ENCODE measurements at regions not wholly inside any gene's neighbourhood (a gene's known extent, or its start where the extent isn't known, plus 50 kb on each side); places are given as distances from the start of the nearest gene placed in this dataset.

DNA sequence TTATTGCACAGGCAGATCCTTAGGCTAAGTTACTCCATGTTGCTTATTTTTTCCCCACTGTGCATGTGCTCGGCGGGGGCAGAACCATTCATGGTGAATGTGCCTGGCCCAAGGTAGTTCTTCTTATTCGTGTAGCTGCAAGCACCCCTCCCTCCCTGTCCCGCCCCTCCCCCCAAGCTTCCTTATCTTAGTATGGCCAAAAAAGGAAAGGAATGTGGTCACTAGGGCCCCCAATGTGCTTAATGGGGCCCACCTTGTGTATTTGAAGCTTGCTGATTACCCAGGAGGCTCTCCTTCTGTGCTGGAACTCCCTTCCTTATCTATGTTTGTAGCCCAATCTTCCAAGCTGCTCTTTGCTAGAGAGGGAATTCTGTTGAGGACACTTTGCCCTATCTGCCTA lies 1259.7 kb upstream of the RAG2 start:
- Histone ChIP-seq H3K36me3 (ENCODE audit: control insufficient read depth in 2 of 2, insufficient read depth in 2 of 2, low read length in 1 of 2) (no peaks in the 10 kb centered on the region), H3K9me3 (replicated peaks; ENCODE audit: control insufficient read depth, insufficient read depth, low read length) (no peaks in the 10 kb centered on the region), H3K4me3 (no peak overlapping the region), H4K20me1 (ENCODE audit: control insufficient read depth, insufficient read depth) (no peaks in the 10 kb centered on the region), H3K4me2 (ENCODE audit: control insufficient read depth, insufficient read depth) (no peak overlapping the region), H3K79me2 (ENCODE audit: control insufficient read depth, insufficient read depth, low read length) (no peaks in the 10 kb centered on the region), H3K27me3 (replicated peaks in 1 of 2; ENCODE audit: control insufficient read depth in 2 of 2, insufficient read depth in 2 of 2, low read length in 1 of 2) (no peaks in the 10 kb centered on the region), H3K9ac (ENCODE audit: control insufficient read depth, insufficient read depth, low read length) (no peak overlapping the region), H2AFZ (ENCODE audit: control insufficient read depth, low read depth, low read length) (no peak overlapping the region), H3K4me1 (ENCODE audit: control insufficient read depth, insufficient read depth, low read length) (no peaks in the 10 kb centered on the region), H3K27ac (ENCODE audit: control insufficient read depth, insufficient read depth) (no peak overlapping the region)
- intact Hi-C loops (cut with micrococcal nuclease; ENCODE audit: unreplicated experiment), result no loop called here
- in situ Hi-C loops (cut with MboI), result no loop called here
- no TSS peak for BruUV-seq (replicated peaks)
- SMC1A ChIA-PET (ENCODE audit: uncharacterized antibody, unreplicated experiment), result no interaction called here
- CTCF ChIA-PET, result no interaction called here
- no peak for FAIRE-seq
- RAD21 ChIA-PET (ENCODE audit: unreplicated experiment), result no interaction called here
- TF ChIP-seq, protein P1, sequence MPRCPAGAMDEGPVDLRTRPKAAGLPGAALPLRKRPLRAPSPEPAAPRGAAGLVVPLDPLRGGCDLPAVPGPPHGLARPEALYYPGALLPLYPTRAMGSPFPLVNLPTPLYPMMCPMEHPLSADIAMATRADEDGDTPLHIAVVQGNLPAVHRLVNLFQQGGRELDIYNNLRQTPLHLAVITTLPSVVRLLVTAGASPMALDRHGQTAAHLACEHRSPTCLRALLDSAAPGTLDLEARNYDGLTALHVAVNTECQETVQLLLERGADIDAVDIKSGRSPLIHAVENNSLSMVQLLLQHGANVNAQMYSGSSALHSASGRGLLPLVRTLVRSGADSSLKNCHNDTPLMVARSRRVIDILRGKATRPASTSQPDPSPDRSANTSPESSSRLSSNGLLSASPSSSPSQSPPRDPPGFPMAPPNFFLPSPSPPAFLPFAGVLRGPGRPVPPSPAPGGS (IDR thresholded peaks at IDR 0.05; ENCODE audit: borderline replicate concordance, insufficient read depth, low read depth, low read length, poor library complexity, severe bottlenecking), result no peak
- TF ChIP-seq FOS (IDR thresholded peaks at IDR 0.05; ENCODE audit: borderline replicate concordance, extremely low read depth, insufficient read length) (no peak), RFX5 (IDR thresholded peaks at IDR 0.05; ENCODE audit: low read depth, low read length) (no peak), POLR2AphosphoS5 (IDR thresholded peaks at IDR 0.05; ENCODE audit: low read length) (no peak), IKZF1 (conservative IDR thresholded peaks at IDR 0.05) (no peak), SPI1 (IDR thresholded peaks at IDR 0.05; ENCODE audit: borderline replicate concordance, insufficient read depth, low read depth, low read length) (no peak), ZNF622 (IDR thresholded peaks at IDR 0.05) (no peak), CREM (IDR thresholded peaks at IDR 0.05; ENCODE audit: low read depth) (no peak), EED (IDR thresholded peaks at IDR 0.05; ENCODE audit: low read depth) (no peak), NRF1 (conservative IDR thresholded peaks at IDR 0.05; ENCODE audit: low read depth, low read length) (no peak), IKZF2 (IDR thresholded peaks at IDR 0.05) (no peak), IRF3 (IDR thresholded peaks at IDR 0.05) (no peak)
- TF ChIP-seq, protein P2, sequence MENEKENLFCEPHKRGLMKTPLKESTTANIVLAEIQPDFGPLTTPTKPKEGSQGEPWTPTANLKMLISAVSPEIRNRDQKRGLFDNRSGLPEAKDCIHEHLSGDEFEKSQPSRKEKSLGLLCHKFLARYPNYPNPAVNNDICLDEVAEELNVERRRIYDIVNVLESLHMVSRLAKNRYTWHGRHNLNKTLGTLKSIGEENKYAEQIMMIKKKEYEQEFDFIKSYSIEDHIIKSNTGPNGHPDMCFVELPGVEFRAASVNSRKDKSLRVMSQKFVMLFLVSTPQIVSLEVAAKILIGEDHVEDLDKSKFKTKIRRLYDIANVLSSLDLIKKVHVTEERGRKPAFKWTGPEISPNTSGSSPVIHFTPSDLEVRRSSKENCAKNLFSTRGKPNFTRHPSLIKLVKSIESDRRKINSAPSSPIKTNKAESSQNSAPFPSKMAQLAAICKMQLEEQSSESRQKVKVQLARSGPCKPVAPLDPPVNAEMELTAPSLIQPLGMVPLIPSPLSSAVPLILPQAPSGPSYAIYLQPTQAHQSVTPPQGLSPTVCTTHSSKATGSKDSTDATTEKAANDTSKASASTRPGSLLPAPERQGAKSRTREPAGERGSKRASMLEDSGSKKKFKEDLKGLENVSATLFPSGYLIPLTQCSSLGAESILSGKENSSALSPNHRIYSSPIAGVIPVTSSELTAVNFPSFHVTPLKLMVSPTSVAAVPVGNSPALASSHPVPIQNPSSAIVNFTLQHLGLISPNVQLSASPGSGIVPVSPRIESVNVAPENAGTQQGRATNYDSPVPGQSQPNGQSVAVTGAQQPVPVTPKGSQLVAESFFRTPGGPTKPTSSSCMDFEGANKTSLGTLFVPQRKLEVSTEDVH (IDR thresholded peaks at IDR 0.05; ENCODE audit: low read depth, partially characterized antibody), result no peak
- DNase-seq (ENCODE audit: low read depth, low spot score), result no peak
- POLR2A ChIA-PET, result no interaction called here
- WGBS (ENCODE audit: insufficient coverage, insufficient replicate concordance, low lambda C conversion rate, missing lambda C conversion rate), result 50% methylated on average over 2 of the region's 4 CpGs
- ATAC-seq, result no peak

Measured in GM12878 (cell line).